ENCODE measurements at regions not wholly inside any gene's neighbourhood (a gene's known extent, or its start where the extent isn't known, plus 50 kb on each side); places are given as distances from the start of the nearest gene placed in this dataset.

DNA sequence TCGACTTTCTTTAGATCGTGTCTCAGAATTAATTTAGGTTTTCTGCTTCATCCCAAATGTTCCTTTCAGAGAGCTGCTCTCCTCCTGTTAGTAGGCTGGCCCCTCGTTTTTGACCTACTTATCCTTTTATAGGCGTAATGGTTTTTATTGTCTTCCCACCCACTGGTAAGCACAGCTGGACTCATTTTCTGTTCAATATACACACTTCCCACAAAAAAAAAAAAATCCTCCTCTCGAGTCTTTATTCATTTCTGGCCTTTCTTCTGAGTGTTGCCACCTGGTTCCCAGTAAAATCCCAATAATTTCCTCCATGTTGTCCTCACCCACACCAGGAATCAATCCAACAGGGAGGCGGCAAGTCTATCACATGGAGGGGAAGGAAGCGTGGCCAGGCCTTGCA is 970.2 kb upstream of the CELF2 start (continued):
- TF ChIP-seq NRF1 (conservative IDR thresholded peaks at IDR 0.05; ENCODE audit: low read depth, low read length) (no peak), RFX5 (IDR thresholded peaks at IDR 0.05; ENCODE audit: low read depth, low read length) (no peak)
- TF ChIP-seq, protein P1, sequence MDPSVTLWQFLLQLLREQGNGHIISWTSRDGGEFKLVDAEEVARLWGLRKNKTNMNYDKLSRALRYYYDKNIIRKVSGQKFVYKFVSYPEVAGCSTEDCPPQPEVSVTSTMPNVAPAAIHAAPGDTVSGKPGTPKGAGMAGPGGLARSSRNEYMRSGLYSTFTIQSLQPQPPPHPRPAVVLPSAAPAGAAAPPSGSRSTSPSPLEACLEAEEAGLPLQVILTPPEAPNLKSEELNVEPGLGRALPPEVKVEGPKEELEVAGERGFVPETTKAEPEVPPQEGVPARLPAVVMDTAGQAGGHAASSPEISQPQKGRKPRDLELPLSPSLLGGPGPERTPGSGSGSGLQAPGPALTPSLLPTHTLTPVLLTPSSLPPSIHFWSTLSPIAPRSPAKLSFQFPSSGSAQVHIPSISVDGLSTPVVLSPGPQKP (IDR thresholded peaks at IDR 0.05; ENCODE audit: low read depth, low read length), result no peak

GRCh38 chr10:10053051-10053450 is 964.6 kb upstream of the CELF2 start:
- H3K27me3 ChIP-seq (replicated peaks in 1 of 2; ENCODE audit: control insufficient read depth in 2 of 2, insufficient read depth in 2 of 2, low read length in 1 of 2), result no peaks in the 10 kb centered on the region
- ChIA-PET CTCF (no interaction called here), RAD21 (ENCODE audit: unreplicated experiment) (no interaction called here), SMC1A (ENCODE audit: uncharacterized antibody, unreplicated experiment) (no interaction called here), POLR2A (no interaction called here)
- no peak overlapping the region for H3K9ac ChIP-seq (ENCODE audit: control insufficient read depth, insufficient read depth, low read length)
- no peaks in the 10 kb centered on the region for H3K4me1 ChIP-seq (ENCODE audit: control insufficient read depth, insufficient read depth, low read length)
- FAIRE-seq, result no peak
- no peak overlapping the region for H3K27ac ChIP-seq (ENCODE audit: control insufficient read depth, insufficient read depth)
- intact Hi-C loops (cut with micrococcal nuclease; ENCODE audit: unreplicated experiment) (no loop called here), in situ Hi-C loops (cut with MboI) (no loop called here)
- H4K20me1 ChIP-seq (ENCODE audit: control insufficient read depth, insufficient read depth), result no peaks in the 10 kb centered on the region
- H2AFZ ChIP-seq (ENCODE audit: control insufficient read depth, low read depth, low read length), result no peak overlapping the region
- no peaks in the 10 kb centered on the region for H3K79me2 ChIP-seq (ENCODE audit: control insufficient read depth, insufficient read depth, low read length)
- ATAC-seq, result no peak
- no peak for DNase-seq (ENCODE audit: low read depth, low spot score)
- no peaks in the 10 kb centered on the region for H3K9me3 ChIP-seq (replicated peaks; ENCODE audit: control insufficient read depth, insufficient read depth, low read length)
- H3K4me2 ChIP-seq (ENCODE audit: control insufficient read depth, insufficient read depth), result no peak overlapping the region
- no TSS peak for BruUV-seq (replicated peaks)
- no peaks in the 10 kb centered on the region for H3K36me3 ChIP-seq (ENCODE audit: control insufficient read depth in 2 of 2, insufficient read depth in 2 of 2, low read length in 1 of 2)
- 1% methylated on average over 9 of the region's 9 CpGs for WGBS (ENCODE audit: insufficient coverage, insufficient replicate concordance, low lambda C conversion rate, missing lambda C conversion rate)
- H3K4me3 ChIP-seq, result no peak overlapping the region
- TF ChIP-seq ZBED1 (IDR thresholded peaks at IDR 0.05; ENCODE audit: borderline replicate concordance), result no peak
- TF ChIP-seq SMARCA5 (IDR thresholded peaks at IDR 0.05), result no peak
- TF ChIP-seq ZNF274 (IDR thresholded peaks at IDR 0.05; ENCODE audit: insufficient read depth, insufficient read length), result no peak
- no peak for TF ChIP-seq ZNF592 (IDR thresholded peaks at IDR 0.05)
- no peak for TF ChIP-seq E2F4 (IDR thresholded peaks at IDR 0.05; ENCODE audit: low read depth, low read length)
- TF ChIP-seq, protein P2, sequence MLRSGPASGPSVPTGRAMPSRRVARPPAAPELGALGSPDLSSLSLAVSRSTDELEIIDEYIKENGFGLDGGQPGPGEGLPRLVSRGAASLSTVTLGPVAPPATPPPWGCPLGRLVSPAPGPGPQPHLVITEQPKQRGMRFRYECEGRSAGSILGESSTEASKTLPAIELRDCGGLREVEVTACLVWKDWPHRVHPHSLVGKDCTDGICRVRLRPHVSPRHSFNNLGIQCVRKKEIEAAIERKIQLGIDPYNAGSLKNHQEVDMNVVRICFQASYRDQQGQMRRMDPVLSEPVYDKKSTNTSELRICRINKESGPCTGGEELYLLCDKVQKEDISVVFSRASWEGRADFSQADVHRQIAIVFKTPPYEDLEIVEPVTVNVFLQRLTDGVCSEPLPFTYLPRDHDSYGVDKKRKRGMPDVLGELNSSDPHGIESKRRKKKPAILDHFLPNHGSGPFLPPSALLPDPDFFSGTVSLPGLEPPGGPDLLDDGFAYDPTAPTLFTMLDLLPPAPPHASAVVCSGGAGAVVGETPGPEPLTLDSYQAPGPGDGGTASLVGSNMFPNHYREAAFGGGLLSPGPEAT (IDR thresholded peaks at IDR 0.05; ENCODE audit: low read depth), result no peak
- no peak for TF ChIP-seq FOXK2 (IDR thresholded peaks at IDR 0.05)
- TF ChIP-seq, protein P3, sequence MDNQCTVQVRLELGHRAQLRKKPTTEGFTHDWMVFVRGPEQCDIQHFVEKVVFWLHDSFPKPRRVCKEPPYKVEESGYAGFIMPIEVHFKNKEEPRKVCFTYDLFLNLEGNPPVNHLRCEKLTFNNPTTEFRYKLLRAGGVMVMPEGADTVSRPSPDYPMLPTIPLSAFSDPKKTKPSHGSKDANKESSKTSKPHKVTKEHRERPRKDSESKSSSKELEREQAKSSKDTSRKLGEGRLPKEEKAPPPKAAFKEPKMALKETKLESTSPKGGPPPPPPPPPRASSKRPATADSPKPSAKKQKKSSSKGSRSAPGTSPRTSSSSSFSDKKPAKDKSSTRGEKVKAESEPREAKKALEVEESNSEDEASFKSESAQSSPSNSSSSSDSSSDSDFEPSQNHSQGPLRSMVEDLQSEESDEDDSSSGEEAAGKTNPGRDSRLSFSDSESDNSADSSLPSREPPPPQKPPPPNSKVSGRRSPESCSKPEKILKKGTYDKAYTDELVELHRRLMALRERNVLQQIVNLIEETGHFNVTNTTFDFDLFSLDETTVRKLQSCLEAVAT (IDR thresholded peaks at IDR 0.05), result no peak
- no peak for TF ChIP-seq SKIL (IDR thresholded peaks at IDR 0.05; ENCODE audit: low read depth, poor library complexity, severe bottlenecking)
